NK-92 treated with Interleukin-12 subunit alpha and Interleukin-12 subunit beta, amount 100 ng/mL, for 24 hours (cell line): ENCODE measurements at regions not wholly inside any gene's neighbourhood (a gene's known extent, or its start where the extent isn't known, plus 50 kb on each side); places are given as distances from the start of the nearest gene placed in this dataset.
"Not testable (repeated sequence)": the region's sequence is repeated elsewhere in the genome, so short reads cannot be mapped to it uniquely, and the experiment has no call there.

Experiments used
- DNase-seq: peaks from one replicate; lab custom pipeline; 2025; lab: John Stamatoyannopoulos, UW

DNA sequence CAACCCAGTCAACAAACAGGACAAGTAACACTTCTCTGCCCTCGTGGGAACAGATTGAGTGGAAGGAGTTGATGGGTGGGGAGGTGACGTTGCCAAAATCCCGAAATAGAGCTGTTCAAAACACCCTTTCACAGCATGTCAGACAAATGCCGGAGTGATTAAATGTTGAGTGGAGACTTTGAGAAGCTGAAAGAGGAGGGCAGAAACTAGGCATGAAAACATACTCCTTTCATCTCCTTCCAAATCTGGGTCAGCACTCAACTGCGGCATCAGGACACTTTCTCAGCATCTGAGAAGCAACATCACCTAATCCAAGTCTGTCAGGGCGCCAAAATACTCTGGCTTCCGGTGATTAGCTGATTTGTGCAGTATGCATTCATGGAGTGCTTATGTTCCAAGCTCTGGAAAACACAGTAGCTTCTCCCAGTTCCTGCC is 51.5 kb upstream of the MRI1 start:
- DNase-seq: no peak

DNA sequence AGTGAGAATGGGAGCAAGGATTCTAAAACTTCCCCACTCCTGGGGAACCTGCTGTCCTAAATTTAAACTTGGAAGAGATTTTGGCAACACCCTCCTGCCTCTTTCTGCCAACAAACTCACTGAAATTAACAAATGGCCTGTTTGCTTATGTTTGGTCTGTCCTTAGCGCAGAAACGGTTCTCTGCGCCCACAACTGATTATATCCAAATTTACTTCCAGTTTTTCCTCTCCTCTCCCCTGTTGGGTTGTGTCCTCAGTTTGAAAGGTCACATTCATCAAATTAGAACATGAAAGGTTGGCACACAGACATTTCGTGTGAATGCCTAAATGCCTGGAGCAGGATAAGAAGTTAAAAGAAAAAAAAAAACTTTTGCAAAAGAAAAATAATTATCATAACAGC is 56.4 kb upstream of the MRI1 start:
- no peak for DNase-seq

DNA sequence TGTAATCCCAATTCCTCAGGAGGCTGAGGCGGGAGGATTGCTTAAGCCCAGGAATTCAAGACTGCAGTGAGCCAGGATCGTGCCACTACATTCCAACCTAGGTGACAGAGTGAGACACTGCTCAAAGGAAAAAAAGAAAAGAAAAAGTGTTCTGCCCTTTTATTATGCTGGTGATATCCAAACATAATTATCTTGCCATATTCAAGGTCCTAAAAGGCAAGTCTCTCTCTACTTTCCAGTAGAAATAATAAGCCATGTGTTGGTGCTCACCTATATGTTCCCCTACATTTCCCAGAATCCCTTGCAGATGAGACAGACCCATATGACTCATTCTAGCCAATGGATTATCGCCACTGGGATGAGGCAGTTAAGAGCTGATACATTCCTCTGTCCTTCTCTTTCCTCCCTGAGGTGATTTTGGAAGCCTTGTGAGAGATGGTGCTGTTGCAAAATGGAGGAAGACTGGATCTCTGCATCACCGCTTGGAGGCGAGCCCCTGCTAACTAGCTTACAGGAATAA is 58.3 kb upstream of the MRI1 start:
- no peak for DNase-seq

DNA sequence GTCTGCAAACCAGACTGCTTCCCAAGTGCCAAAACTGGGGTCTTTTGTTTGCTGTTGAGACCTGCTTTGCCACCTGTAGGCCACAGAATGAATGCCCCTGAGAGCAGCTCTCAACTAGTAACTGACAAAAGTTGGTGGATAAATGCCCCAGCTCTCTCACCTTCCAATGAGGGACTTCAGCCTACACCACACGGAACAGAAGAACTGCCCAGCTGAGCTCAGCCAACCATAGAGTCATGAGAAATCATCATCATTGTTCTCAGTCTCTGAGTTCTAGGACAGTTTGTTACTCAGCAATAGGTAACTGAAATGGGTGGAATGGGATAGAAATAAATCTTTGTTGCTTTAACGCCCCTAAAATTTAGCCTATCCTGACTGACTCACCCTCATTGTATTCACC is 59.1 kb upstream of the MRI1 start:
- no peak for DNase-seq

DNA sequence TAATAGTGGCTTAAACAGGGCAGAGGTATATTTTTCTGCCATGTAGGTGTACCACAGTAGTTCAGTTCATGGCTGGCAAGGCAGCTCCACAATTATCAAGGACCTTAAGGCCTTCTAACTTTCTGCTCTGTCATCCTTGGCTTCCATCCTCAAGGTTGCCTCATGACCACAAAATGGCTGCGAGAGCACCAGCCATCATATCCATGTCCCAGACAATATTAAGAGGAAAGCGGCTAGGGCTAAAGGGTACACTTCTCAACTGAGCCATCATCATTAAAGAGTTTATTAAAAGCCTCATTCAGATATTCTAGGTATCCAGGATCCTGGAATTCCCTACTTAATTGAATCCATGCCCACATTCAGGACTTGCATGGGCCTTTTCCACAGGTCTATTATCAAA is 62.7 kb upstream of the MRI1 start:
- no peak for DNase-seq

DNA sequence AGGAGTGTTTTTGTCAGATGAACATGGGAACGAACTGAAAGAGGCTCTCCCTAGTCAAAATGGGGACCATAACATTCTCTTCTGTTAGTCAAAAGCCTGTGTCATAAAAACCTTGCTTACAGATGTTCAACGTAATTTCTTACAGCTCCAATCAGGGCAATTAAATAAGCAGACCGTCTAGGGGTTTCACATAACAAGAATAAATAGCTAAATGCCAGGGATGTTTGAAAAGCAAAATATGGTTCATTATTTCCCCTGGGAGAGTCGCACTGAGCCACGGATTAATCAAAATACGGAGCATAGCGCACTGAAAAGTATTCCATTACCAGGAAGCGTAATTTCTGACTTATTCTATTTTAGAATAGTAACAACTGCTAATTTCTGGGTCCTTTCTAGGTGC is 63.7 kb upstream of the MRI1 start:
- no peak for DNase-seq

DNA sequence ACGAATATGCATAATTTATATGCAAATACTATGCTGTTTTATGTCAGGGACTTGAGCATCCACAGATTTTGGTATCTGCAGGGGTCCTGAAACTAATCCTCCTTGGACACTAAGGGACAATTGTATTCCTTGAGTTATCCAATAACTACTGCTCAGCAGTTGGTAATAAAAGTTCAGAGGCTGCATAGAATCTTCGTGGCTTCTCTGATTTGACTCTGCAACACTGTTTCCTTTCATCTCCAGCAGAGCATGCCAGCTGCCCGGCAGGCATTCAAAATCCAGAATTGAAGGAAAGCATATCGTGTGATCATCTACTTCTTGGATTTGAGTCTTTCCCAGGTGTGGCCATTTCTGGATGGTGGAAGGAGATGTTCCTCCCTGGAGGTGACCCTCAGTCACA is 64.5 kb upstream of the MRI1 start:
- no peak for DNase-seq

DNA sequence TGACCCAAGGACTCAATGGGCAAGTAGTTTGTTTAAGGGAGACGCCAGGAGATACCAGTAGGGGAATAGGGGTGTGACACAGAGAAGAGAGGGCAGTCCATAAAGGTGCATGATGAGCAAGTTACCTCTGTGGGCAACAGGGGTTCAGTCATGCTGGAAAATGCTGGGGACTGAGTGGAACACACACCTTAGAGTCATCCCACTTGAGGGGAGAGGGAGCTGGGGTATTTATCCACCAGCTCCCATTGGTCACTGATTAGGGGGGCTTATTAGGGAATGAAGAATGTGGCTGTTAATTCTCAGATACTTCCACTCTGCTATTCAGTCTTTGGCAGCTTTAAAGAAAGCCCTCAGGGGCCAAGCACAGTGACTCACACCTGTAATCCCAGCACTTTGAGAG is 67.5 kb upstream of the MRI1 start:
- DNase-seq: no peak

DNA sequence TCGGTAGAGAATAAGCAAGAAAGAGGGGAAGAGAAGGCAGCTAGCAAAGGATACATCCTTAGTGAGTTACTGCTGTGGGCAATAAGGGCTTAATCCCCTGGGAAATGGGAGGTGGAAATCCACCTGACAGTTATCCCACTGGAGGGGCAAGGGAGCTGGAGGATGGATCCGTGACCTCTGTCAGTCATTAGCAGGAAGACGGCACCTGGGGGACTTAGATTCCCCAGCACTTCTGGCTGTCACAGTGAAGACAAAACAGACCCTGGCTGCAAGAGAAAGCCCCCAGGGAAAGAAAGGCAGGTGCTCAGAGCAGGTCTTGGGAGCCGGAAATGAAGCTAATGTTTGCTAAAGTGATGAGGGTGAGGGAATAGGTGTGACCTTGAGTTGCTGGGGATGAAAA is 70.4 kb upstream of the MRI1 start:
- DNase-seq: no peak

DNA sequence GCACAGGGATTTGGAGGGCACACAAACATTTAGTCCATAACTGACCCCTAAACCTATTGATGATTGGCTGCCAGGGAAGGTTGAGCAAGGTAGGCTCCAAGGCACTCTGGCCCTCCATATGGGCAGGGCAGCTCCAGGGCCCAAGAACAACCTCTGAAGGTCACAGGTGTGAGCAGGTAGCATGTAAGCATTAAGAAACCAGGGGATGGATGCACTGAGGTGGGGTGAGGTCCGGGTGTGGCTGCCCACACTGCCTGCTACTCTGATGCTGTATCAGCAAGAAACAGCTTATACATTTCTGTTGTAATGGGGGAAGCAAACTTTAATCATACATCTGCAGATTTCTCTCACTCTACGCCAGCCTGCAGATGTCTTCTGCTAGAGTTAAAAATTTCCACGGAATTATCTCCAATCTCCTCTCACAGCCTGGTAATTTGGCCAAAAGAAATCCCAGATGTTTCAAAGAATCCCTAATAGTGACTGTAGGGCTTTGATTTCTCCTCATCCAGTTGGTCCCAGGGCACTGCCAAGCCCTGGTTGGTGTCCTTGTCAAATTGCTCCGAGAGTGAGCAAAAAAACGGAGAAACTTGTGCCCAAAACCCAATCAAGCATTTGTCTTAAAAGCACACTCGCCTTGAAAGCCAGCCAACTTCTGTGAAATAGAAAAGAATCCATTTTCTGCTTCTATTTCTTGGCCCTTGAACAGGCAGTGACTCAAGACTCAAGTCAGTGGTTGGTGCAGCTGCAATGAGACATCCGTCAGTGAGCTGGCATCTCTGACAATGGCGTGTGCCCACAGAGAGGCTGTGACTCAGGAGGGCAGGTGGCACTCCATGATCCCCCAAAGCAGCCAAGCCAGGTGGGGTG is 72.5 kb upstream of the MRI1 start:
- DNase-seq: no peak

DNA sequence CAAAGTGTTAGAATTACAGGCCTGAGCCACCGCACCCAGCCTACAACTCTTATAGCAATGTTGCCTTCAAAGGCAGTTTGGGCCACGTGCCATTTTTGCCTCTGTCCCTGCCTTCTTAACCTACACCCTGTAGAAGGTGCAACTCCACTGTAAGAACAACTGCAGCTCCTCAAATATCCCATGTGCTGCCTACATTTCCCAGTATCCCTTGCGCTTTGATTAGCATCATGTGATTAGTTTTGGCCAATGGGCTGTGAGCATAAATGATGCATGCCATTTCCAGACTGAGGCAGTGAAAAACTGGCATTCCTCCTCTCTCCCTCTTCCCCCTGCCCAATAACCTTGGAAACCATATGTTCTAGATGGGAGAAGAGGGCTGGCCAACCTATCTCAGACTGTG is 75.2 kb upstream of the MRI1 start:
- no peak for DNase-seq

DNA sequence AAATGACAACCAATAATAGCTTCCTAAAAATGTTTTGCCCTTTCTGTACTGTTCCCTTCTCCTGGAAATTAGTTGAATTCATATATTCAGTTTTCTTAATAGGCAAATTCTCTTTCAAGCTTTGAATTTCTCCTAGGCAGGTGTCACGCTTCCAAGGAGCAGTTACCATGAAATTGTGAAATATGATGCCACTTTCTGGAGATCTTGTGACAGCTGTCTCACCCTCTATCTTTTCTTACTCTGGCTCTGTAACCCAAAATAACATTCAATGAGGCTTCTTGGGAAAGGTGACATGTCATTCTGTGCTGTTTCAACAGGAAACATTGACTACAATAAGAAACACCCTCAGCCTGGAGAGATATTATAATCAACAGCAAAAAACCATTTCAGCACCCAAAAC is 80.3 kb upstream of the MRI1 start:
- DNase-seq: no peak

DNA sequence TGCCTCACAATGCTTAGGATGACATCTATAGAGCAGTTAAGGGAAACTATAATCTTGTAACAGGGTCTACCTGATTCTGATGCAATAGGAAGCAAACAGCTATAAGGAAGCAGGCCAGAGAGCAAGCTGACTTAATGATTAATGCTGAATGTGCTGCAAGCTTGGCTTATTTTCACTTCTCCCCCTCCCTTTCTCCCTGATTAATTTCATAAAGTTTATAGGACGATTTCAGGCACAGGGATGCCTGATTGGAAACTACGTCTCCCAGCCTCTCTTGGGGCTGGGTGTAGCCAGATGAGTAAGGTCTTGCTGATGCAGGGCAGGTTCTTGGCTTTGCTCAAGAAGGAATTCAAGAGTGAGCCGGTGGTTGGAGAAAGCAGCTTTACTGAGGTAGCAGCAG is 82.8 kb upstream of the MRI1 start:
- DNase-seq: no peak

DNA sequence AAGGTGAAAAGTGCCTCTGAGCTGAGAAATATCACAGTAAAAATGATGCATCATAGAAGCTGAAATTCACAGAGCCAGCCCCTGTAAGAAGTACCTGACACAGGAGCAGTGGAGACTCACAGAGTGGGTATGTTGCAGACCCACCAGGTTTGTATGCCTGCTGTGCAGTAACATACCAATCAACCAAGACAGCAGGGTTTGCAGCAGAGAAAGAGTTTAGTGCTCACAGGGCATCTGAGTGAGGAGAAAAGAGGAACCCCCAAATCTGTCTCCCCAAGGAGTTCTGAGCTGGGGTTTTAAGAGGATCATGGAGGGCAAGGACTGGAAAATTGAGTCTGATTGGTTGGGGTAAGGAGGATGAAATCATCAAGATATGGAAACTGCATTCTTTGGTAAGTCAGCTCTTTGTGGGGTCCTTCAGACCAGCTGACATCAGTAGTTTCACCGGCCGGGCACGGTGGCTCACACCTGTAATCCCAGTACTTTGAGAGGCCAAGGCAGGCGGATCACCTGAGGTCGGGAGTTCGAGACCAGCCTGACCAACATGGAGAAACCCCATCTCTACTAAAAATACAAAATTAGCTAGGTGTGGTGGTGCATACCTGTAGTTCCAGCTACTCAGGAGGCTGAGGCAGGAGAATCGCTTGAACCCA is 83.5 kb upstream of the MRI1 start:
- not testable (repeated sequence) for DNase-seq

DNA sequence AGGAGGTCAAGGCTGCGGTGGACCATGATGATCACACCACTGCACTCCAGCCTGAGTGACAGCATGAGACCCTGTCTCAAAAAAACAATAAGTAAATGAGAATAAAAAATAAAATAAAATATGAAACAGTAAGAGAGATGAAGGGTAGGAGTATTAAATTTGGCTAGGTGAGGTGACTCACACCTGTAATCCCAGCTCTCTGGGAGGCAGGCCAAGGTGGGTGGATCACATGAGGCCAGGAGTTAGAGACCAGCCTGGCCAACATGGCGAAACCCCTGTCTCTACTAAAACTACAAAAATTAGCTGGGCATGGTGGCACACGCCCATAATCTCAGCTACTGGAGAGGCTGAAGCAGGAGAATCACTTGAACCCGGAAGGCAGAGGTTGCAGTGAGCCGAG is 87.4 kb upstream of the MRI1 start:
- DNase-seq: not testable (repeated sequence)

DNA sequence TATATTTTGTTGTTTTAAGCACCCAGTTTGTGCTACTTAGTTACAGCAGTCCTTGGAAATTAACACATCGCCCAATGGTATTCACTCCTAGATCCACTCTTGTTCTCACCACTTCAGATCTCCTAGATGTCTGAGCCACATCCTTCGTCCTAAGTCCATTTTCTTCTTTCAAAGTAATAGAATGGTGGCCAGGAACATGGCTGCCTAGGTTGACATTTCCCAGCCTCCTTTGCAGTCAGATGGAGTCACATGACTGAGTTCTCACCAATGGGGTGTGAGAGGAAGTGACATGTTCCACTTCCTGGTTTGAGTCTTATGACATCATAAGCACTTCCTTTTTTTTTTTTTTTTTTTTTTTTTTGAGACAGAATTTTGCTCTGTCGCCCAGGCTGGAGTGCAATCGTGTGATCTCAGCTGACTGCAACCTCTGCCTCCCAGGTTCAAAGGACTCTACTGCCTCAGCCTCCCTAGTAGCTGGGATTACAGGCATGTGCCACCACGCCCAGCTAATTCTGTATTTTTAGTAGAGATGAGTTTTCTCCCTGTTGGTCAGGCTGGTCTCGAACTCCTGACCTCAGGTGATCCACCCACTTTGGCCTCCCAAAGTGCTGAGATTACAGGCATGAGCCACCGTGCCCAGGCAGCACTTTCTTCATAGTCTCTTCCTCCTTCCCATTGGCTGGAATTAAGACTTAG is 91.7 kb upstream of the MRI1 start:
- peak; percentile 3 for DNase-seq

DNA sequence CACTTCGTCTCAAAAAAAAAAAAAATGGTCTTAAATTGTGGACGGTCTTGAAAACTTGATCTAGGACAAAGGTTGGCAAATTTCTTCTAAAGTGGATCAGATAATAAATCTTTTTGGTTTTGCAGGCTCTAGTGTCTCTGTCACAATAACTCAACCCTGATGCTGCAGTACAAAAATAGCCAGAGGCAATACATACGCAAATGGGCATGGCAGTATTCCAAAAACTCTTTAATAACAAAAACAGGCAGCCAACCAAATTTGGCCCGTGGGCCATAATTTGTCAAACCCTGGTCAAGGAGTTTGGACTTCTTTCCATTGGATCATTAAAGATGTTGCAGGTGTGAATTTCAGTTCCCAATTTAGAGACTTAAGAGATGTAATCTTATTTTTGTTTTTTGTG is 93.5 kb upstream of the MRI1 start:
- DNase-seq: no peak

DNA sequence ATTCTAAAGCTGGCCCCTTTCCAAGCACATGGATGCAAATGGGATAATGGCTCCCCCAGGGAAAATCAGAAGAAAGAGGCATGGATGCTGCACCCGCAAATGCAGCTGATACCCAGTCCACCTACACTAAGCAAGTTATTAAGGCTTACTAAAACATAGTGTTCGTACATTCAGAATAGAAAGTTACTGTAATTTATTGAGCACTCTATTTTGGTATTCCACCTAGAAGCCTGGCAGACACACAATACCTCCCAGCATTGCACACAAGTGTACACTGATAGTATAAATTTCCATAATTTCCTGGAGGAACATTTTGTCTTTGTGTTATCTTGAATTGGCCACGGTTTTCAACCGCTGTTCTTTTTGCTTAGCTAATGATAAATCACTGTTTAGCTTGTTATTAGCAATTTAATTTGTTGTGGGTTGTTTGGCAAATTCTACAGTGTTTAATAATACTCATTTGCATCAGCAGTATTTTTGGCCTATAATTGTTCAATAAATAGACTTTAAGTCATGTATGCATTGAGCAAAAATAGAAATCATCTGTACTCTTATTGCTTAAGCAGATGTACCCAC is 94.5 kb upstream of the MRI1 start:
- DNase-seq: no peak

DNA sequence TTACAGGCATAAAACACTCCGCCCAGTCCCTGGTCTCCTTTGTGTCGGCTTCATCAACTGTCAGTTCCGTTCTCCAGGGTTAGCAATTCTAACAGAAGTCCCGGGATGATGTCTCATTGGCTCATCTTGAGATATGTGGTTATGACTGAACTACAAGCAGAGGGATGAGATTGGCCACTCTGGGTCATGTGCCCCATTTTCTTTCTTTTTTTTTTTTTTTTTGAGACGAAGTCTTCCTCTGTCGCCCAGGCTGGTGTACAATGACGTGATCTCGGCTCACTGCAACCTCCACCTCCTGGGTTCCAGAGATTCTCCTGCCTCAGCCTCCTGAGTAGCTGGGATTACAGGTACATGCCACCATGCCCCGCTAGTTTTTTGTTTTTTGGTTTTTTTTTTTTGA is 95.4 kb upstream of the MRI1 start:
- DNase-seq: no peak

DNA sequence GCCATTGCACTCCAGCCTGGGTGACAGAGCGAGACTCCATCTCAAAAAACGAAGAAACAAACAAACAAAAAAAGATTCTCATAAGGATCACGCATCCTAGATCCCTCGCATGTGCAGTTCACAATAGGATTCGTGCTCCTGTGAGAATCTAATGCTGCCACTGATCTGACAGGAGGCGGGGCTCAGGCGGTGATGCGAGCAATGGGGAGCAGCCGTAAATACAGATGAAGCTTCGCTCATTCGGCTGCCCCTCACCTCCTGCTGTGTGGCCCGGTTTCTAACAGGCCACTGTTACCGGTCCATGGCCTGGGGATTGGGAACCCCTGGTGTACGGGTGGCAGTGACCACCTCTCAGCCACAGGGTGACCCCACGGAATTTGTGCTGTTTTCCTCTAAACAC is 98.2 kb upstream of the MRI1 start:
- DNase-seq: no peak

DNA sequence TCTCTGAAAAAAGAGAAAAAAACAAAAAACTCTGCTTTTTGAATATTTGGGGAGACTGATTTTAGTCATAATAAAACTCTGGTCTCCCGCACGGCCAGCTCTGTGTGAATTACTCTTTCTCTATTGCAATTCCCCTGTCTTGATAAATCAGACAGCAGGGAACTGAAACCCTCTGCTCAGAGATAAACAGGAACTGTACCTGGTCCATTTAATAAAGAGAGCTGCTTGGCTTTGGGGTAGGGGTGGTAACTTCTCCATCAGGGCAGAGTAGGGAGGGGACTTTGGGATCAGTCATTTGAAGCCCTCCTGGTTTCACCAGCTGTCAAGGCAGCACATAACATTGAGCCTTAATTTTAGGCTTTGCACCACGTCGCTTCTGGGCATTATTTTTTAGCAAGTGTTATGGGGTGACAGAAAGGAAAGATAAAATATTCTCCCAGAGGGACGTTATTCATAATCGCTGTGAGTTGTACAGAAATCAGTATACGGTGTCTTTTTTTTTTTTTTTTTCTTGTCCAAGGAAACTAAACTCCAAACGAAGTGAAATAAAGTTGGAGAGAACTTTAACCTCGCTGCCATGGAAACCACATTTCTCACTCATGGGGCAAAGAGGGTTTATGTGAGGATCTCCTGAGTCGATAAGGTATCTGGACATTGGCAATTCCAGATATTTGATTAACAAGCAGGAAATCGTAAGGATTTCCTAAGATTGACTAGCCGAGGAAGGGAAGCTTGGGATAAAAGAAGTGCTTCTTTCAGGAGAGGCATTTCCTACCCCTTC is 99.0 kb upstream of the MRI1 start:
- no peak for DNase-seq
